Neural cell (in vitro differentiated cells): ENCODE measurements at regions not wholly inside any gene's neighbourhood (a gene's known extent, or its start where the extent isn't known, plus 50 kb on each side); places are given as distances from the start of the nearest gene placed in this dataset.

Experiments
- H2AFZ ChIP-seq: fragments of 200-600, 300-800 bp; sonication (generic), shearing (Covaris generic); 2 replicates; pipeline ENCODE4 v1.6.0; 2014; ENCODE audit warnings: low read depth, mild to moderate bottlenecking, antibody characterized with exemption, low read length, moderate library complexity
- H3F3A ChIP-seq: fragments of 200-600 bp; shearing (Covaris generic); 2 replicates; pipeline ENCODE4 v1.6.1; 2016; ENCODE audit warnings: mild to moderate bottlenecking, moderate library complexity, mixed read lengths, antibody characterized with exemption, low read length; ENCODE audit not compliant: insufficient read depth, poor library complexity, severe bottlenecking
- H3K27ac ChIP-seq: fragments of 200-600, 300-800 bp; sonication (generic), shearing (Covaris generic); 2 replicates; pipeline ENCODE4 v1.5.1; 2014; ENCODE audit warnings: mild to moderate bottlenecking, low read length, moderate library complexity
- H3K27me3 ChIP-seq: fragments of 300-800, 200-600 bp; sonication (generic), shearing (Covaris generic); 2 replicates; pipeline ENCODE4 v1.6.0; 2014; ENCODE audit warnings: mild to moderate bottlenecking, low read depth, low read length, moderate library complexity; ENCODE audit not compliant: insufficient read depth
- H3K36me3 ChIP-seq: fragments of 300-800, 200-600 bp; sonication (generic), shearing (Covaris generic); 2 replicates; pipeline ENCODE4 v1.5.1; 2014; ENCODE audit warnings: mild to moderate bottlenecking, antibody characterized with exemption, low read length, moderate library complexity; ENCODE audit not compliant: insufficient read depth
- H3K4me2 ChIP-seq: fragments of 300-800, 200-600 bp; sonication (generic), shearing (Covaris generic); 2 replicates; pipeline ENCODE4 v1.6.0; 2014; ENCODE audit warnings: mild to moderate bottlenecking, low read length
- H3K4me3 ChIP-seq: fragments of 300-800, 200-600 bp; sonication (generic), shearing (Covaris generic); 2 replicates; pipeline ENCODE4 v1.5.1; 2014; ENCODE audit warnings: mild to moderate bottlenecking, low read length, moderate library complexity
- H3K79me2 ChIP-seq: fragments of 200-600 bp; shearing (Covaris generic); replicated peaks from 2 replicates; pipeline ENCODE4 v1.6.0; 2014; ENCODE audit warnings: mild to moderate bottlenecking, low read length, moderate library complexity; ENCODE audit not compliant: insufficient read depth
- H3K9ac ChIP-seq: fragments of 300-800, 200-600 bp; sonication (generic), shearing (Covaris generic); 2 replicates; pipeline ENCODE4 v1.6.1; 2016; ENCODE audit warnings: mild to moderate bottlenecking, low read length, mixed read lengths
- H3K9me2 ChIP-seq: fragments of 200-600 bp; shearing (Covaris generic); 2 replicates; pipeline ENCODE4 v1.6.1; 2016; ENCODE audit warnings: mild to moderate bottlenecking, low read length, mixed read lengths; ENCODE audit not compliant: insufficient read depth
- H3K9me3 ChIP-seq: fragments of 200-600, 300-800 bp; sonication (generic), shearing (Covaris generic); 2 replicates; pipeline ENCODE4 v1.6.1; 2016; ENCODE audit warnings: mild to moderate bottlenecking, mixed run types, low read length, moderate library complexity, mixed read lengths
- H4K20me1 ChIP-seq: fragments of 200-600 bp; shearing (Covaris generic); 2 replicates; pipeline ENCODE4 v1.6.1; 2016; ENCODE audit warnings: mild to moderate bottlenecking, mixed run types; ENCODE audit not compliant: insufficient read depth
- CTCF ChIP-seq: fragments of 450-650 bp; IDR thresholded peaks from 2 replicates; pipeline ENCODE4 v1.5.1; 2014; ENCODE audit warnings: antibody characterized with exemption, mild to moderate bottlenecking, moderate library complexity; ENCODE audit not compliant: poor library complexity, severe bottlenecking
- EP300 ChIP-seq: fragments of 450-650 bp; conservative IDR thresholded peaks from 2 replicates; pipeline ENCODE4 v1.6.1; 2014; ENCODE audit warnings: antibody characterized with exemption, mild to moderate bottlenecking, moderate library complexity; ENCODE audit not compliant: poor library complexity, severe bottlenecking
- EZH2 ChIP-seq: fragments of 200-600, 300-800 bp; shearing (Covaris generic), sonication (generic); IDR thresholded peaks from 2 replicates; pipeline ENCODE4 v1.6.1; 2014; ENCODE audit warnings: antibody characterized with exemption, low read length, borderline replicate concordance, mild to moderate bottlenecking; ENCODE audit not compliant: insufficient read depth, poor library complexity, severe bottlenecking
- MXI1 ChIP-seq: fragments of 450-650 bp; conservative IDR thresholded peaks from 2 replicates; pipeline ENCODE4 v1.6.1; 2014; ENCODE audit warnings: antibody characterized with exemption, mild to moderate bottlenecking; ENCODE audit not compliant: poor library complexity, severe bottlenecking
- POLR2AphosphoS5 ChIP-seq: IDR thresholded peaks from 2 replicates; pipeline ENCODE4 v1.6.1; 2012
- RAD21 ChIP-seq: fragments of 450-650 bp; conservative IDR thresholded peaks from 2 replicates; pipeline ENCODE4 v1.6.1; 2014; ENCODE audit warnings: antibody characterized with exemption, mild to moderate bottlenecking, moderate library complexity
- REST ChIP-seq: IDR thresholded peaks from 2 replicates; pipeline ENCODE4 v1.6.1; 2012; ENCODE audit warnings: borderline replicate concordance
- SMC3 ChIP-seq: fragments of 450-650 bp; conservative IDR thresholded peaks from 2 replicates; pipeline ENCODE4 v1.6.1; 2014; ENCODE audit warnings: antibody characterized with exemption, mild to moderate bottlenecking, moderate library complexity; ENCODE audit not compliant: poor library complexity
- TAF1 ChIP-seq: IDR thresholded peaks from 2 replicates; pipeline ENCODE4 v1.6.1; 2012; ENCODE audit warnings: low read depth

DNA sequence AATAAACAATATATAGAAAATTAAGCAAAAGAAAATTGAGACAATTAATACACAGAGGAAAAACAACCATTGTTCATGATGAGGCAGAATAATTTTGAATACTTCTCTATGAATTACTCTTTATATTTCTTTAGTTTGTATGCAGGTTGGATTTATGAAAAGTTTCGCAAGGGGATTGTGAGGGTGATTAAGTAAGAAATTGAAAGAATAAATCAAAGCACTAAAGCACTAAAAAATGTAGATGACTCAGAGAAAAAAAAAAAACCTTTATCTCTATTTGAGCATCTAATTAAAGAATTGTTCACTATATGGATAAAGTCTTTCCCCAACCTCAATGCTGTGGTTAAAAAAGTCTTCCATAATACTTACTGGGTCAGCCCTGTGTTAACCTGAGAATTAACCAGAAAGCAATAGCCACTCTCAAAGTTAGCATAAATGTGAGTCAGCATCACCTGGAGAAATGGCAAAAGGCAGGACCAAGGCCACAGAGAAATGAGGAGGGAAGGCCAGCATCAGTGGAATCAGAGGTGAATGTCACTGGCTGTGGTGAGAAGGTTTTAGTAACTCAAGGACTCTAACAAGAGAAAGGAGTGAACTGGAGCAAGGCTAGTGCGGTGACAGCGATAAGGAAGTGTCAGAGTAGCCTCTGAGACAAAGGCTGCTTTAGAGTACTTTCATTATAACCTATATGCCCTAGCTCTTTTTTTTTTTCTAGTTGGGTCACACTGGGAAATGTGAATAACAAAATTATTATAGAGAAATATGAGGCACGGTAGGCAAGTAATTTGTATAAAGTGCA is 310.4 kb downstream of the KCNC2 start:
- no peaks in the 10 kb centered on the region for H3F3A ChIP-seq
- no peaks in the 10 kb centered on the region for H3K9me3 ChIP-seq
- H3K4me2 ChIP-seq = no peak overlapping the region
- no peaks in the 10 kb centered on the region for H3K79me2 ChIP-seq
- H3K27me3 ChIP-seq = no peaks in the 10 kb centered on the region
- TF ChIP-seq REST (no peak), SMC3 (no peak), EZH2 (no peak), RAD21 (no peak), MXI1 (no peak), EP300 (no peak), POLR2AphosphoS5 (no peak), TAF1 (no peak)
- H3K27ac ChIP-seq = no peak overlapping the region
- H4K20me1 ChIP-seq = no peaks in the 10 kb centered on the region
- H3K36me3 ChIP-seq = no peaks in the 10 kb centered on the region
- peak overlapping the region; percentile 15 for H2AFZ ChIP-seq
- no peak overlapping the region for H3K9ac ChIP-seq
- no peak overlapping the region for H3K4me3 ChIP-seq
- H3K9me2 ChIP-seq = no peaks in the 10 kb centered on the region

DNA sequence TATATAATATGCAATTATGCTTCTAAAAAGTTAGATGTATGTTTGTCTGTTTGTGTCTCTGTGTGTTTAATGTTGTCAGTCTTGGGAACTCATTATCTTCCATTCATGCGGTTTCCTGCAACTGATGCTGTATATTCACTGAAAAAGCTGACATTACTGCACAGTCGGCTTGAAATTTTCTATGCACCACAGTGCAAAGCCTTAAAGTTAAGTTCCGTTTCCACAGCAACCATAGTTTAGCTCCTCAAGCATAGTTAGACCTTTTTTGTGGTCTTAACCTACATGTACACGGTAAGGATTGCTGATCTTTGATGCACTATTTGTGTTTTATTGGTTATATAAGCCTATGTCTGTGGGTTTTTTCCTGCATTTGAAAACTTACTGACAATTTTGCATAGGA is 309.4 kb downstream of the KCNC2 start:
- Histone ChIP-seq H4K20me1 (no peaks in the 10 kb centered on the region), H3K27ac (no peak overlapping the region), H3K36me3 (no peaks in the 10 kb centered on the region), H3K4me2 (no peak overlapping the region), H3F3A (no peaks in the 10 kb centered on the region), H2AFZ (no peak overlapping the region), H3K9me3 (no peaks in the 10 kb centered on the region), H3K9me2 (no peaks in the 10 kb centered on the region), H3K27me3 (no peaks in the 10 kb centered on the region), H3K79me2 (no peaks in the 10 kb centered on the region), H3K4me3 (no peak overlapping the region), H3K9ac (no peak overlapping the region)
- TF ChIP-seq CTCF (no peak), EZH2 (no peak), RAD21 (no peak), EP300 (no peak), SMC3 (no peak), TAF1 (no peak)
